Mesenchymal stem cell (in vitro differentiated cells and primary cell): ENCODE measurements at regions not wholly inside any gene's neighbourhood (a gene's known extent, or its start where the extent isn't known, plus 50 kb on each side); places are given as distances from the start of the nearest gene placed in this dataset.

Experiments
- DNase-seq: peaks from one replicate; pipeline ENCODE4 v3.0.0-alpha.2; 2013
- H2AFZ ChIP-seq: one replicate; pipeline ENCODE4 v1.6.1; 2013; ENCODE audit warnings: low read depth, mild to moderate bottlenecking, control low read depth, inconsistent platforms, low read length, moderate library complexity
- H2AK5ac ChIP-seq: 2 replicates; pipeline ENCODE4 v1.6.1; 2013; ENCODE audit warnings: low read length, moderate library complexity, mild to moderate bottlenecking, inconsistent platforms; ENCODE audit not compliant: severe bottlenecking
- H2BK120ac ChIP-seq: one replicate; pipeline ENCODE4 v1.6.1; 2013; ENCODE audit warnings: low read depth, mild to moderate bottlenecking, inconsistent platforms, low read length, moderate library complexity
- H2BK12ac ChIP-seq, 2 experiments: one replicate each; pipeline ENCODE4 v1.6.1; 2013; ENCODE audit warnings: inconsistent platforms in 2 of 2, low read length in 2 of 2, mild to moderate bottlenecking in 2 of 2, moderate library complexity in 2 of 2, control low read depth in 1 of 2
- H2BK15ac ChIP-seq: one replicate; pipeline ENCODE4 v1.6.1; 2013; ENCODE audit warnings: mild to moderate bottlenecking, low read depth, inconsistent platforms; ENCODE audit not compliant: poor library complexity, severe bottlenecking
- H2BK5ac ChIP-seq: 2 replicates; pipeline ENCODE4 v1.6.1; 2013; ENCODE audit warnings: low read depth, mild to moderate bottlenecking, low read length, control low read depth, inconsistent platforms; ENCODE audit not compliant: poor library complexity, severe bottlenecking
- H3K14ac ChIP-seq, 2 experiments: one replicate each; pipeline ENCODE4 v1.6.1; 2013; ENCODE audit warnings: inconsistent platforms in 2 of 2, low read length in 2 of 2, control low read depth in 1 of 2, mild to moderate bottlenecking in 1 of 2, moderate library complexity in 1 of 2
- H3K18ac ChIP-seq, 2 experiments: one replicate each; pipeline ENCODE4 v1.6.1; 2013; ENCODE audit warnings: inconsistent platforms in 2 of 2, low read length in 2 of 2, control low read depth in 1 of 2, low read depth in 1 of 2, mild to moderate bottlenecking in 1 of 2
- H3K23ac ChIP-seq, 2 experiments: one replicate each; pipeline ENCODE4 v1.6.1; 2013; ENCODE audit warnings: inconsistent platforms in 2 of 2, low read length in 2 of 2, mild to moderate bottlenecking in 2 of 2, moderate library complexity in 2 of 2, control low read depth in 1 of 2
- H3K27ac ChIP-seq: 2 replicates; pipeline ENCODE4 v1.5.1; 2013; ENCODE audit warnings: mild to moderate bottlenecking, moderate library complexity, low read length, control low read depth, inconsistent platforms; ENCODE audit not compliant: poor library complexity, severe bottlenecking
- H3K27me3 ChIP-seq, 2 experiments: 2 replicates each; pipeline versions ENCODE4 v1.6.1 to v1.7.0; 2013; ENCODE audit warnings: low read length in 2 of 2, mild to moderate bottlenecking in 2 of 2, moderate library complexity in 2 of 2, control low read depth in 1 of 2, inconsistent platforms in 1 of 2; ENCODE audit not compliant: control insufficient read depth in 1 of 2, insufficient read depth in 1 of 2
- H3K36me3 ChIP-seq, 2 experiments: 2 replicates each; pipeline versions ENCODE4 v1.6.1 to v1.7.0; 2013; ENCODE audit warnings: low read length in 2 of 2, control low read depth in 1 of 2, inconsistent platforms in 1 of 2, low read depth in 1 of 2, mild to moderate bottlenecking in 1 of 2; ENCODE audit not compliant: insufficient read depth in 2 of 2, control insufficient read depth in 1 of 2
- H3K4ac ChIP-seq, 2 experiments: one replicate each; pipeline ENCODE4 v1.6.1; 2013; ENCODE audit warnings: inconsistent platforms in 2 of 2, low read length in 2 of 2, mild to moderate bottlenecking in 2 of 2, moderate library complexity in 2 of 2, control low read depth in 1 of 2, low read depth in 1 of 2
- H3K4me1 ChIP-seq: 2 replicates; pipeline ENCODE4 v1.6.1; 2013; ENCODE audit warnings: low read depth, low read length, control low read depth; ENCODE audit not compliant: control insufficient read depth, insufficient read depth
- H3K4me2 ChIP-seq: 2 replicates; pipeline ENCODE4 v1.6.1; 2013; ENCODE audit warnings: low read length, mild to moderate bottlenecking, inconsistent platforms; ENCODE audit not compliant: poor library complexity, severe bottlenecking
- H3K4me3 ChIP-seq, 2 experiments: 2 replicates each; pipeline versions ENCODE4 v1.5.1 to v1.7.0; 2013; ENCODE audit warnings: low read length in 2 of 2, mild to moderate bottlenecking in 2 of 2, control low read depth in 1 of 2, low read depth in 1 of 2; ENCODE audit not compliant: insufficient read depth in 1 of 2
- H3K79me1 ChIP-seq: replicated peaks from 2 replicates; pipeline ENCODE4 v1.6.1; 2013; ENCODE audit warnings: mild to moderate bottlenecking, control low read depth, low read length, inconsistent platforms; ENCODE audit not compliant: poor library complexity, severe bottlenecking
- H3K9ac ChIP-seq: 2 replicates; pipeline ENCODE4 v1.7.0; 2013; ENCODE audit warnings: mild to moderate bottlenecking, low read length, moderate library complexity
- H3K9me3 ChIP-seq: 2 replicates; pipeline ENCODE4 v1.7.0; 2013; ENCODE audit warnings: mild to moderate bottlenecking, low read length; ENCODE audit not compliant: control insufficient read depth
- H4K8ac ChIP-seq: one replicate; pipeline ENCODE4 v1.6.1; 2013; ENCODE audit warnings: inconsistent platforms, mild to moderate bottlenecking, low read length, moderate library complexity
- H4K91ac ChIP-seq: one replicate; pipeline ENCODE4 v1.6.1; 2013; ENCODE audit warnings: mild to moderate bottlenecking, low read length, inconsistent platforms
- WGBS: methylation state at CpG from one replicate; pipeline ENCODE4 v1.1.7; 2013; ENCODE audit warnings: mixed read lengths; 5-methylcytosine and 5-hydroxymethylcytosine counted together

DNA sequence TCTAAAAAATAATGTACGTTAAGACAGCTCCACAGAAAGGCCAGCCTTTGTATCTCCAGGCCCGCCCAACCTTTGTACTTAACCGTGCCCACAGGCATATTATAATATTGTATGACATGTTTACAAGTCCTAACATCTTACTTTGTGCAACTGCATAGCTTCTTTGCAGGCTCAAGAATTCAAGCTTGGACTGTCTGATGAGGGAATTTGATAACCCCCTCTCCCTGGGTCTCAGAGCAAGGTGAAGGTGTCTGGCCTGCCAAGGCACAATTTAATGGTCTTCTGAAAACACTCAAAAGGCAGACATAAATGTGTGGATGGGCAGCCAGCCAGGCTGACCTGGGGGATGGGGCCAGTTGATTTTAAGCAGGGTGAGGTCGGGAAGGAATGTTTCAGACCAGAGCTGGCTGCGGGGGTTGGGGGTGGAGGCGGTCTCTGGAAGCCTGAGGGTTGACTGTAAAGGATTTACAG lies 732.7 kb upstream of the FANCL start:
- no peaks in the 10 kb centered on the region for H3K36me3 ChIP-seq
- H3K4ac ChIP-seq = no peak overlapping the region
- no peak for DNase-seq
- peaks cover 1% of the 10 kb centered on the region for H3K4me1 ChIP-seq
- 42% methylated on average over 4 of the region's 6 CpGs for WGBS
- H2AFZ ChIP-seq = no peak overlapping the region
- no peak overlapping the region for H2AK5ac ChIP-seq
- no peak overlapping the region for H2BK15ac ChIP-seq
- no peaks in the 10 kb centered on the region for H3K9me3 ChIP-seq
- no peak overlapping the region for H2BK12ac ChIP-seq
- H3K79me1 ChIP-seq = no peaks in the 10 kb centered on the region
- H3K18ac ChIP-seq = no peak overlapping the region
- H3K27ac ChIP-seq = no peak overlapping the region
- no peaks in the 10 kb centered on the region for H3K27me3 ChIP-seq
- no peak overlapping the region for H2BK120ac ChIP-seq
- no peak overlapping the region for H2BK5ac ChIP-seq
- no peak overlapping the region for H3K4me2 ChIP-seq
- H3K4me3 ChIP-seq = no peak overlapping the region
- H4K91ac ChIP-seq = no peak overlapping the region
- H3K9ac ChIP-seq = no peak overlapping the region
- no peak overlapping the region for H3K23ac ChIP-seq
- H4K8ac ChIP-seq = no peak overlapping the region
- no peak overlapping the region for H3K14ac ChIP-seq

DNA sequence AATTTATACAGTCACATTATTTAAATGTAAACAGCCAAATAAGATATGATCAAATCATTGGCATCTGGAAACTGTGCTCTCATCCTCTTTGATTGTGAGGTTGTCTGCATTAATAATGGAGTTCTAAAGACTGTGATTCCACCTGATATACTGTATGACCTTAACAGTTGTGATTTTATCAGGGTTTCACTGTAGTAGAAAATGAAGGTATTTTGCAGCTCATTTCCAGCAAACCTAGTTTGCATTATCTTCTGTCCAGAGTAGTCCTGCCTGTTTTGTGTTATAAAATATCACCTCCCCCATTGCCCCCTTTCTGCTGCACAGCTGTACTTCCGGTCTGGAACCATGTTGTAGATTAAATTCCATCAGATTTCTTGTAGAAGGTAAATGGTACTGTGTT lies 731.6 kb upstream of the FANCL start:
- H3K27me3 ChIP-seq = no peaks in the 10 kb centered on the region
- no peak overlapping the region for H2BK12ac ChIP-seq
- no peak overlapping the region for H4K91ac ChIP-seq
- H2BK15ac ChIP-seq = no peak overlapping the region
- H3K14ac ChIP-seq = no peak overlapping the region
- H3K9me3 ChIP-seq = no peaks in the 10 kb centered on the region
- no peak overlapping the region for H4K8ac ChIP-seq
- 100% methylated on average over 1 of the region's 1 CpG for WGBS
- H3K4me1 ChIP-seq = peaks cover 1% of the 10 kb centered on the region
- H3K27ac ChIP-seq = no peak overlapping the region
- H3K18ac ChIP-seq = no peak overlapping the region
- H3K4me2 ChIP-seq = no peak overlapping the region
- H3K36me3 ChIP-seq = no peaks in the 10 kb centered on the region
- H3K79me1 ChIP-seq = no peaks in the 10 kb centered on the region
- no peak overlapping the region for H2BK120ac ChIP-seq
- no peak overlapping the region for H3K23ac ChIP-seq
- H2AFZ ChIP-seq = no peak overlapping the region
- H2BK5ac ChIP-seq = no peak overlapping the region
- H3K9ac ChIP-seq = no peak overlapping the region
- no peak overlapping the region for H3K4ac ChIP-seq
- H2AK5ac ChIP-seq = no peak overlapping the region
- no peak overlapping the region for H3K4me3 ChIP-seq
- DNase-seq = no peak

DNA sequence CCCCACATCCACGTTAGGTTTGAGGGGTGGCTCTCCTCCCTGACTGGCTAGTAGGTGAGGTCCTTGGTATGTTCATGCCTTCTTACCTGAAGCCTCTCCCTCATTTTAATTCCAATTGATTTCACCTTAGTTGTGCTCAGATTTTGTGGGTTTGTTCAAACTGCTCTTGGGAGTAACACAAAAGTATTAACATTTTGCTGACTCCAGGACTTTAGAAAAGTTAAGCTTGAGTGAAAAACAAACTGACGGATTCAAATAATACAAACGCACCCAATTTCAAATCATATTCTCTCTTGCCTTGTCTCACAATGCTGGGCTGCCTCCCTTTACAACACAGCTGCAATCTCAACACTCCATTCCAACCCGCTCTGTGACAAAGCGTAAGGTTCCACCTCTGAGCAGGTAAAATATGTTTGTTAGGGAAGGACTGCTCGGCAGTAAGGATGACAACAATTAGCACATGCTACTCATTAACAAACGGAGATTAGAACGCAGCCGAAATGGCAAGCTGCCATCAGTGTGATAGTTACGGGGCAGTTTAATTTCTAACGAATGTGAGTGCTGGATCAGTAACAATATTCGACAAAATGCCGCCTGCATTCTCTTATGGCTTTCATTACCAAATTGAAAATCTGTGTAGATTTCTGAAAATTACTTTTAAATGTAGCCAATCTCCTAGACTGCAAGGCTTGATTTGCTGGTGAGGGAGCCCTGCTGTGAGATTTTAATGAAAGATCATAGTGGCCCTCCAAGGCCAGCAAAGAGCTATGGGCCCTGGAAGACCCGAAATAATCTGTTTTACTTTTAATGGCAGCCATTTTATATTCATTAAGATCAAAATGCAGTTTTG lies 730.6 kb upstream of the FANCL start:
- no peak overlapping the region for H2BK15ac ChIP-seq
- H3K79me1 ChIP-seq = no peaks in the 10 kb centered on the region
- no peak overlapping the region for H3K27ac ChIP-seq
- no peak overlapping the region for H4K8ac ChIP-seq
- peaks cover 1% of the 10 kb centered on the region for H3K4me1 ChIP-seq
- H2BK12ac ChIP-seq = no peak overlapping the region
- H2BK120ac ChIP-seq = no peak overlapping the region
- H3K4me3 ChIP-seq = no peak overlapping the region
- H2BK5ac ChIP-seq = no peak overlapping the region
- no peak overlapping the region for H3K18ac ChIP-seq
- H3K9me3 ChIP-seq = no peaks in the 10 kb centered on the region
- H4K91ac ChIP-seq = no peak overlapping the region
- no peak overlapping the region for H2AFZ ChIP-seq
- no peak for DNase-seq
- no peak overlapping the region for H3K9ac ChIP-seq
- H3K4me2 ChIP-seq = no peak overlapping the region
- no peaks in the 10 kb centered on the region for H3K27me3 ChIP-seq
- WGBS = 93% methylated on average over 11 of the region's 14 CpGs
- H3K23ac ChIP-seq = no peak overlapping the region
- no peak overlapping the region for H3K4ac ChIP-seq
- no peak overlapping the region for H2AK5ac ChIP-seq
- no peaks in the 10 kb centered on the region for H3K36me3 ChIP-seq
- no peak overlapping the region for H3K14ac ChIP-seq

DNA sequence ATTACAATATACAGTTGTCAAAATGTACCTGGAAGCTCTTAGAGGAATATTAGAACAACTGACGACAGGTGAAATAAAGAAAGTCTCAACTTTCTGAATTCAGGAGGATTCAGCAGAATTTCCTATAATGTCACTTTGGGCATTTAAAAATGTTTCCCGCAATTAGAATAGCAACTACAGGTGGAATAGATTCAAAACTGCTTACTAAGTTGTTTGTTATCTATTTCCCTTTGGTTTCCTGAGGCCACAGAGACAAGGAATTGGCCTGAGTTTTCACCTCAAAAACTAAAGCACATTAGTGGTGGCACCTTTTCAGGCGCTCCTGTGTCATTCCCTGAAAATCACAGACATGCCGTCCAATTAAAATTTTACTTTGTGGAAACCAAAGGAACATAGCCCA lies 729.2 kb upstream of the FANCL start:
- Histone ChIP-seq H2BK120ac (no peak overlapping the region), H4K8ac (no peak overlapping the region), H2BK12ac (no peak overlapping the region), H2BK15ac (no peak overlapping the region), H3K79me1 (no peaks in the 10 kb centered on the region), H2AK5ac (no peak overlapping the region), H4K91ac (no peak overlapping the region), H3K23ac (no peak overlapping the region), H3K4me2 (no peak overlapping the region), H3K18ac (no peak overlapping the region), H3K4ac (no peak overlapping the region), H3K4me3 (no peak overlapping the region), H3K36me3 (no peaks in the 10 kb centered on the region), H3K4me1 (peaks cover 1% of the 10 kb centered on the region), H3K9me3 (no peaks in the 10 kb centered on the region), H3K14ac (no peak overlapping the region), H3K9ac (no peak overlapping the region), H2AFZ (no peak overlapping the region), H3K27me3 (no peaks in the 10 kb centered on the region), H2BK5ac (no peak overlapping the region), H3K27ac (no peak overlapping the region)
- no peak for DNase-seq
- 87% methylated on average over 4 of the region's 4 CpGs for WGBS
